WERI-Rb-1 (cell line): ENCODE measurements at regions not wholly inside any gene's neighbourhood (a gene's known extent, or its start where the extent isn't known, plus 50 kb on each side); places are given as distances from the start of the nearest gene placed in this dataset.

Experiments used
- DNase-seq: peaks from one replicate; pipeline ENCODE4 v3.0.0-alpha.2; 2020
- H3K27ac ChIP-seq: fragments of 250-450 bp; sonication (Bioruptor Pico); 2 replicates; pipeline ENCODE4 v1.5.1; 2020; ENCODE audit warnings: mild to moderate bottlenecking, moderate library complexity
- H3K27me3 ChIP-seq: fragments of 250-450 bp; sonication (Bioruptor Pico); 2 replicates; pipeline ENCODE4 v1.5.1; 2021; ENCODE audit warnings: mild to moderate bottlenecking, low read depth, moderate library complexity; ENCODE audit not compliant: insufficient read depth, severe bottlenecking
- H3K36me3 ChIP-seq: fragments of 250-450 bp; sonication (Bioruptor Pico); 2 replicates; pipeline ENCODE4 v1.5.1; 2020; ENCODE audit warnings: mild to moderate bottlenecking, moderate library complexity
- H3K4me3 ChIP-seq: 2 replicates; pipeline ENCODE4 v1.5.1; 2011; ENCODE audit warnings: low read depth, mild to moderate bottlenecking, control low read depth, low read length
- H3K9me3 ChIP-seq: fragments of 250-450 bp; sonication (Bioruptor Pico); 2 replicates; pipeline ENCODE4 v1.5.1; 2021; ENCODE audit warnings: mild to moderate bottlenecking, moderate library complexity; ENCODE audit not compliant: severe bottlenecking
- TF ChIP-seq, protein P1 (sequence below): IDR thresholded peaks from 2 replicates; pipeline ENCODE4 v1.5.1; 2011; ENCODE audit warnings: low read depth, mild to moderate bottlenecking, control low read depth, inconsistent platforms, low read length

GRCh38 chr7:82595176-82595575, 151.6 kb upstream of the CACNA2D1 start:
- TF ChIP-seq, protein P1, sequence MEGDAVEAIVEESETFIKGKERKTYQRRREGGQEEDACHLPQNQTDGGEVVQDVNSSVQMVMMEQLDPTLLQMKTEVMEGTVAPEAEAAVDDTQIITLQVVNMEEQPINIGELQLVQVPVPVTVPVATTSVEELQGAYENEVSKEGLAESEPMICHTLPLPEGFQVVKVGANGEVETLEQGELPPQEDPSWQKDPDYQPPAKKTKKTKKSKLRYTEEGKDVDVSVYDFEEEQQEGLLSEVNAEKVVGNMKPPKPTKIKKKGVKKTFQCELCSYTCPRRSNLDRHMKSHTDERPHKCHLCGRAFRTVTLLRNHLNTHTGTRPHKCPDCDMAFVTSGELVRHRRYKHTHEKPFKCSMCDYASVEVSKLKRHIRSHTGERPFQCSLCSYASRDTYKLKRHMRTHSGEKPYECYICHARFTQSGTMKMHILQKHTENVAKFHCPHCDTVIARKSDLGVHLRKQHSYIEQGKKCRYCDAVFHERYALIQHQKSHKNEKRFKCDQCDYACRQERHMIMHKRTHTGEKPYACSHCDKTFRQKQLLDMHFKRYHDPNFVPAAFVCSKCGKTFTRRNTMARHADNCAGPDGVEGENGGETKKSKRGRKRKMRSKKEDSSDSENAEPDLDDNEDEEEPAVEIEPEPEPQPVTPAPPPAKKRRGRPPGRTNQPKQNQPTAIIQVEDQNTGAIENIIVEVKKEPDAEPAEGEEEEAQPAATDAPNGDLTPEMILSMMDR, result no peak
- Histone ChIP-seq H3K27ac (no peak overlapping the region), H3K27me3 (no peaks in the 10 kb centered on the region), H3K36me3 (no peaks in the 10 kb centered on the region), H3K4me3 (no peak overlapping the region), H3K9me3 (no peaks in the 10 kb centered on the region)
- DNase-seq, result no peak

DNA sequence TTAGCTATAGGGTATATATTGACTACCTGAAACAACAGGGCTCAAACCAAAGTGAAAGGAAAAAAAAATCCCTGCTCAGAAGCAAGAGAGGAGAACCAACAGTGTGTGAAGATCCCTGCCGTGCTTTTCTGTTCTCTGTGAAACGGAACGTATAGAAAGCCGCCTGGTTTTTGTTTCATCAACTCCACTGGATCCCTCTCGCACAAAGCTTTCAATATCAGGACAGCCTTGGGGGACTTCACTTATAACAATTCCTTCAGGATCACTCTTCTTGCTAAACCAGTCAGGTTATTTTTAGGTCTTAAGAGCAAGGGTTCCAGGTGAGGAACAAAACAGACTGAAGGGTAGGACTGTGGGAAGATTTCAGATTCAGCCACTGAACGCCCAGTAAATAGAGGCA, 151.1 kb upstream of the CACNA2D1 start:
- Histone ChIP-seq H3K9me3 (no peaks in the 10 kb centered on the region), H3K36me3 (no peaks in the 10 kb centered on the region), H3K27ac (peak overlapping the region; percentile 25), H3K4me3 (peak overlapping the region; percentile 26), H3K27me3 (no peaks in the 10 kb centered on the region)
- TF ChIP-seq, protein P1, result no peak
- no peak for DNase-seq

GRCh38 chr7:82593780-82594179, 150.2 kb upstream of the CACNA2D1 start:
- H3K9me3 ChIP-seq, result no peaks in the 10 kb centered on the region
- H3K27me3 ChIP-seq, result no peaks in the 10 kb centered on the region
- TF ChIP-seq, protein P1, result no peak
- H3K27ac ChIP-seq, result no peak overlapping the region; the same call in 1 of the 2 replicates
- H3K4me3 ChIP-seq, result no peak overlapping the region
- H3K36me3 ChIP-seq, result no peaks in the 10 kb centered on the region
- no peak for DNase-seq

GRCh38 chr7:82592416-82592815, 148.8 kb upstream of the CACNA2D1 start:
- Histone ChIP-seq H3K4me3 (no peak overlapping the region), H3K27me3 (no peaks in the 10 kb centered on the region), H3K9me3 (no peaks in the 10 kb centered on the region), H3K27ac (no peak overlapping the region), H3K36me3 (no peaks in the 10 kb centered on the region)
- no peak for DNase-seq
- TF ChIP-seq, protein P1, result no peak

- Histone ChIP-seq H3K36me3 (no peaks in the 10 kb centered on the region), H3K27ac (no peak overlapping the region), H3K4me3 (no peak overlapping the region), H3K27me3 (no peaks in the 10 kb centered on the region), H3K9me3 (no peaks in the 10 kb centered on the region)
- no peak for DNase-seq
- TF ChIP-seq, protein P1, result no peak
These were observed 135.5 kb upstream of the CACNA2D1 start for GRCh38 chr7:82579047-82579446.

DNA sequence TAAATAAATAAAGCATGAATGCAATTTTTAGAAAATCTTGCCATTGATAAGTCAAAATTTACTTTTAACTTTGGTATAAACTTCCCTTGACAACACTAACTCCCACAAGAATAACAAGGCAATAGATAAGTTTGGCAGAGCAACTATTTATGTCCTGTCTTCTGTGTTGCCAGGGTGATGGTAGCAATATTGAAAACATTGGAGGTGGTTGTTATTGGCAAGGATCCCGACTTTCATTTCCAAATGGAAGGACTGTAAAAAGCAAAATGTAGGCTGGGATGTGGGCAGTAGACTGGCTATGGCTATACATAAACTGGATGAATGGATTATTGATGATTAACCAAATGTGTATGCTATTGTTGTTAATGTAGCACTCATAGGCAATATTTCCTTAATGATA, 134.9 kb upstream of the CACNA2D1 start:
- Histone ChIP-seq H3K9me3 (no peaks in the 10 kb centered on the region), H3K27me3 (no peaks in the 10 kb centered on the region), H3K27ac (no peak overlapping the region), H3K36me3 (no peaks in the 10 kb centered on the region), H3K4me3 (no peak overlapping the region)
- DNase-seq, result no peak
- TF ChIP-seq, protein P1, result no peak
